Lower leg skin (tissue), 4 donors: ENCODE measurements at regions not wholly inside any gene's neighbourhood (a gene's known extent, or its start where the extent isn't known, plus 50 kb on each side); places are given as distances from the start of the nearest gene placed in this dataset.

Experiments used
- DNase-seq, 2 donors: peaks; one replicate each; pipeline ENCODE4 v3.0.0-alpha.2; 2019; ENCODE audit warnings: low spot score in 2 of 2
- H3K4me3 ChIP-seq: fragments of 200-600 bp; sonication (generic); 2 replicates; pipeline ENCODE4 v1.5.1; 2017; ENCODE audit warnings: mild to moderate bottlenecking, low read depth; ENCODE audit not compliant: poor library complexity, severe bottlenecking
- CTCF ChIP-seq, 3 donors: fragments of 450-650 bp; IDR thresholded peaks; one replicate each; pipeline ENCODE4 v1.5.1; 2016; ENCODE audit warnings: antibody characterized with exemption in 3 of 3, mild to moderate bottlenecking in 3 of 3, moderate library complexity in 2 of 3
- POLR2A ChIP-seq, 2 donors: fragments of 450-650 bp; IDR thresholded peaks; one replicate each; pipeline ENCODE4 v1.6.1; 2016 to 2017; ENCODE audit warnings: antibody characterized with exemption in 2 of 2, mild to moderate bottlenecking in 1 of 2, moderate library complexity in 1 of 2
- WGBS, 2 donors: methylation state at CpG; one replicate each; pipeline ENCODE4 v1.1.5; 2018; 5-methylcytosine and 5-hydroxymethylcytosine counted together
- intact Hi-C: fragments of 100-400 bp; cut with DNase I; formaldehyde crosslinking; loops from one replicate; pipeline ENCODE4 v1.15.0; 2023; ENCODE audit warnings: low total_unique reads

- TF ChIP-seq POLR2A (IDR thresholded peaks at IDR 0.05) (no peak), CTCF (IDR thresholded peaks at IDR 0.05) (no peak)
- DNase-seq: no peak
- no peak overlapping the region for H3K4me3 ChIP-seq
- WGBS, 2 donors: 0 to 81% methylated on average over 1 of the region's 1 CpG
- intact Hi-C loops: no loop called here
Observed at GRCh38 chr5:20649966-20650365, 662.0 kb upstream of the CDH18 start.

GRCh38 chr5:20648981-20649380 lies 661.0 kb upstream of the CDH18 start:
- no peak for DNase-seq
- intact Hi-C loops: no loop called here
- no peak for TF ChIP-seq CTCF (IDR thresholded peaks at IDR 0.05)
- TF ChIP-seq POLR2A (IDR thresholded peaks at IDR 0.05): no peak
- no peak overlapping the region for H3K4me3 ChIP-seq

GRCh38 chr5:20636686-20637085 lies 648.7 kb upstream of the CDH18 start:
- H3K4me3 ChIP-seq: no peak overlapping the region
- intact Hi-C loops: no loop called here
- no peak for DNase-seq
- TF ChIP-seq POLR2A (IDR thresholded peaks at IDR 0.05): no peak
- TF ChIP-seq CTCF (IDR thresholded peaks at IDR 0.05): no peak
- 0 to 72% methylated on average over 1 of the region's 1 CpG for WGBS, 2 donors

- no peak for TF ChIP-seq POLR2A (IDR thresholded peaks at IDR 0.05)
- TF ChIP-seq CTCF (IDR thresholded peaks at IDR 0.05): no peak
- intact Hi-C loops: no loop called here
Observed at GRCh38 chr5:20619591-20619990, 631.6 kb upstream of the CDH18 start.

GRCh38 chr5:20618340-20618739 lies 630.3 kb upstream of the CDH18 start:
- WGBS, 2 donors: 50 to 62% methylated on average over 1 of the region's 1 CpG
- no peak for DNase-seq
- TF ChIP-seq POLR2A (IDR thresholded peaks at IDR 0.05): no peak
- no peak for TF ChIP-seq CTCF (IDR thresholded peaks at IDR 0.05)
- H3K4me3 ChIP-seq: no peak overlapping the region
- intact Hi-C loops: no loop called here

More at GRCh38 chr5:20619591-20619990, 631.6 kb upstream of the CDH18 start:
- 64 to 65% methylated on average over 3 of the region's 3 CpGs for WGBS, 2 donors
- no peak overlapping the region for H3K4me3 ChIP-seq
- no peak for DNase-seq

GRCh38 chr5:20617841-20618240 lies 629.8 kb upstream of the CDH18 start:
- intact Hi-C loops: no loop called here
- no peak overlapping the region for H3K4me3 ChIP-seq
- TF ChIP-seq CTCF (IDR thresholded peaks at IDR 0.05): no peak
- TF ChIP-seq POLR2A (IDR thresholded peaks at IDR 0.05): no peak
- 40 to 44% methylated on average over 3 of the region's 3 CpGs for WGBS, 2 donors
- no peak for DNase-seq
